WTC11 (cell line): ENCODE measurements at regions not wholly inside any gene's neighbourhood (a gene's known extent, or its start where the extent isn't known, plus 50 kb on each side); places are given as distances from the start of the nearest gene placed in this dataset.

ENCODE experiments used
- ATAC-seq: fragments of 200-7000 bp; cut with Tn5 transposase; 2 replicates; pipeline ENCODE4 v1.10.0; 2021; ENCODE audit warnings: mild to moderate bottlenecking, moderate library complexity
- CTCF ChIA-PET: fragments of 300-600 bp; sonication (Branson Sonifier 250); formaldehyde crosslinking; loops from one replicate; lab custom pipeline; 2021; ENCODE audit warnings: antibody characterized with exemption; lab: Charles Lee
- POLR2A ChIA-PET: fragments of 350-600 bp; sonication (Branson Sonifier 250); formaldehyde crosslinking; loops from one replicate; lab custom pipeline; 2021; ENCODE audit warnings: antibody characterized with exemption; lab: Charles Lee
- DNase-seq: peaks from one replicate; pipeline ENCODE4 v3.0.0; 2021; ENCODE audit warnings: low spot score
- H3K27ac Mint-ChIP-seq: 2 replicates; pipeline ENCODE4 v1.8.0; 2021; ENCODE audit warnings: mixed read lengths
- H3K27me3 Mint-ChIP-seq: 2 replicates; pipeline ENCODE4 v1.8.0; 2021; ENCODE audit warnings: low read depth, mild to moderate bottlenecking, moderate library complexity, mixed read lengths
- H3K36me3 Mint-ChIP-seq: 2 replicates; pipeline ENCODE4 v1.8.0; 2021; ENCODE audit warnings: mixed read lengths
- H3K4me1 Mint-ChIP-seq: 2 replicates; pipeline ENCODE4 v1.8.0; 2022; ENCODE audit warnings: mixed read lengths
- H3K4me3 Mint-ChIP-seq: 2 replicates; pipeline ENCODE4 v1.8.0; 2021; ENCODE audit warnings: mild to moderate bottlenecking, moderate library complexity, mixed read lengths
- H3K9me3 Mint-ChIP-seq: 2 replicates; pipeline ENCODE4 v1.8.0; 2021; ENCODE audit warnings: mixed read lengths
- ATF1 ChIP-seq: sonication (generic); formaldehyde crosslinking; IDR thresholded peaks from 2 replicates; pipeline ENCODE4 v1.8.1; 2023; ENCODE audit warnings: mild to moderate bottlenecking, moderate library complexity, missing genetic modification reagents
- CDX4 ChIP-seq: fragments of 250-450 bp; sonication (Bioruptor Pico); IDR thresholded peaks from 2 replicates; pipeline ENCODE4 v1.9.0; 2021; ENCODE audit warnings: moderate library complexity, mild to moderate bottlenecking, inconsistent platforms, borderline replicate concordance
- CREB1 ChIP-seq: sonication (generic); formaldehyde crosslinking; IDR thresholded peaks from 2 replicates; pipeline ENCODE4 v1.8.0; 2023; ENCODE audit warnings: mild to moderate bottlenecking, missing genetic modification reagents
- CTCF ChIP-seq: fragments of 200-600 bp; IDR thresholded peaks from 2 replicates; pipeline ENCODE4 v1.8.0; 2022; ENCODE audit warnings: antibody characterized with exemption
- E2F5 ChIP-seq: sonication (generic); formaldehyde crosslinking; IDR thresholded peaks from 2 replicates; pipeline ENCODE4 v1.8.1; 2022; ENCODE audit warnings: mild to moderate bottlenecking, moderate library complexity, missing genetic modification reagents
- ERG ChIP-seq: fragments of 250-450 bp; sonication (Bioruptor Pico); IDR thresholded peaks from 2 replicates; pipeline ENCODE4 v1.8.0; 2021; ENCODE audit warnings: mild to moderate bottlenecking
- FOXJ3 ChIP-seq: sonication (generic); formaldehyde crosslinking; IDR thresholded peaks from 2 replicates; pipeline ENCODE4 v1.9.0; 2021; ENCODE audit warnings: missing genetic modification reagents, mild to moderate bottlenecking, borderline replicate concordance
- FOXK1 ChIP-seq: sonication (generic); formaldehyde crosslinking; IDR thresholded peaks from 2 replicates; pipeline ENCODE4 v1.8.0; 2022; ENCODE audit warnings: mild to moderate bottlenecking, moderate library complexity, missing genetic modification reagents
- FOXP1 ChIP-seq: sonication (generic); formaldehyde crosslinking; IDR thresholded peaks from 2 replicates; pipeline ENCODE4 v1.8.0; 2022; ENCODE audit warnings: missing genetic modification reagents, mild to moderate bottlenecking, moderate library complexity, borderline replicate concordance
- FOXP4 ChIP-seq: sonication (generic); formaldehyde crosslinking; IDR thresholded peaks from 2 replicates; pipeline ENCODE4 v1.8.0; 2022; ENCODE audit warnings: mild to moderate bottlenecking, missing genetic modification reagents
- GTF2I ChIP-seq: fragments of 250-450 bp; sonication (Bioruptor Pico); conservative IDR thresholded peaks from 2 replicates; pipeline ENCODE4 v1.4.0; 2021; ENCODE audit warnings: mild to moderate bottlenecking
- MYBL2 ChIP-seq: sonication (generic); formaldehyde crosslinking; IDR thresholded peaks from 2 replicates; pipeline ENCODE4 v1.8.1; 2023; ENCODE audit warnings: mild to moderate bottlenecking, moderate library complexity, missing genetic modification reagents
- PRRX2 ChIP-seq: fragments of 250-450 bp; sonication (Bioruptor Pico); IDR thresholded peaks from 2 replicates; pipeline ENCODE4 v1.8.0; 2021; ENCODE audit warnings: mild to moderate bottlenecking
- SMAD3 ChIP-seq: sonication (generic); formaldehyde crosslinking; IDR thresholded peaks from 2 replicates; pipeline ENCODE4 v1.8.0; 2022; ENCODE audit warnings: missing genetic modification reagents, mild to moderate bottlenecking, borderline replicate concordance
- SMAD4 ChIP-seq: sonication (generic); formaldehyde crosslinking; IDR thresholded peaks from 2 replicates; pipeline ENCODE4 v1.8.0; 2022; ENCODE audit warnings: mild to moderate bottlenecking, missing genetic modification reagents
- SOX15 ChIP-seq: fragments of 250-450 bp; sonication (Bioruptor Pico); IDR thresholded peaks from 2 replicates; pipeline ENCODE4 v1.9.0; 2021; ENCODE audit warnings: mild to moderate bottlenecking
- STAT6 ChIP-seq: sonication (generic); formaldehyde crosslinking; conservative IDR thresholded peaks from 2 replicates; pipeline ENCODE4 v1.8.1; 2023; ENCODE audit warnings: mild to moderate bottlenecking, low read depth, missing genetic modification reagents, moderate library complexity
- TEAD1 ChIP-seq: sonication (generic); formaldehyde crosslinking; IDR thresholded peaks from 2 replicates; pipeline ENCODE4 v1.8.0; 2022; ENCODE audit warnings: mild to moderate bottlenecking, missing genetic modification reagents
- ZBTB21 ChIP-seq: sonication (generic); formaldehyde crosslinking; IDR thresholded peaks from 2 replicates; pipeline ENCODE4 v1.8.1; 2023; ENCODE audit warnings: mild to moderate bottlenecking, missing genetic modification reagents, borderline replicate concordance
- ZNF263 ChIP-seq: sonication (generic); formaldehyde crosslinking; IDR thresholded peaks from 2 replicates; pipeline ENCODE4 v1.8.1; 2022; ENCODE audit warnings: low read depth, mild to moderate bottlenecking, moderate library complexity, missing genetic modification reagents
- ZNF416 ChIP-seq: fragments of 250-450 bp; sonication (Bioruptor Pico); IDR thresholded peaks from 2 replicates; pipeline ENCODE4 v1.9.0; 2021; ENCODE audit warnings: mild to moderate bottlenecking, inconsistent platforms
- ZNF423 ChIP-seq: fragments of 250-450 bp; sonication (Bioruptor Pico); IDR thresholded peaks from 2 replicates; pipeline ENCODE4 v2.1.2; 2022; ENCODE audit warnings: mild to moderate bottlenecking, moderate library complexity
- ZNF512 ChIP-seq: sonication (generic); formaldehyde crosslinking; IDR thresholded peaks from 2 replicates; pipeline ENCODE4 v1.8.1; 2022; ENCODE audit warnings: missing genetic modification reagents, borderline replicate concordance

GRCh38 chr17:52546493-52546892 lies 388.0 kb upstream of the CA10 start:
- peak; percentile 30; the same call in 1 of the 2 replicates for ATAC-seq
- CTCF ChIA-PET, result no interaction called here
- no peak overlapping the region for H3K27ac Mint-ChIP-seq

GRCh38 chr17:52537421-52537820 lies 378.9 kb upstream of the CA10 start:
- POLR2A ChIA-PET, result no interaction called here
- Mint-ChIP-seq H3K4me1 (no peaks in the 10 kb centered on the region), H3K36me3 (peaks cover 25% of the 10 kb centered on the region), H3K27me3 (no peaks in the 10 kb centered on the region), H3K4me3 (no peak overlapping the region), H3K9me3 (peaks cover 57% of the 10 kb centered on the region), H3K27ac (no peak overlapping the region)
- CTCF ChIA-PET, result no interaction called here
- ATAC-seq (no peak), DNase-seq (no peak)
- TF ChIP-seq ZNF263 (CRISPR knock-in tag) (no peak), FOXP4 (no peak), SOX15 (CRISPR knock-in tag) (no peak), PRRX2 (CRISPR knock-in tag) (no peak)

More at GRCh38 chr17:52546493-52546892, 388.0 kb upstream of the CA10 start:
- H3K4me1 Mint-ChIP-seq, result peaks cover 2% of the 10 kb centered on the region; the same call in 1 of the 2 replicates
- H3K27me3 Mint-ChIP-seq, result no peaks in the 10 kb centered on the region; the same call in 1 of the 2 replicates
- H3K4me3 Mint-ChIP-seq, result no peak overlapping the region
- TF ChIP-seq E2F5 (CRISPR knock-in tag) (no peak), FOXP1 (CRISPR knock-in tag) (no peak), CREB1 (CRISPR knock-in tag) (no peak), ATF1 (CRISPR knock-in tag) (no peak), ZBTB21 (CRISPR knock-in tag) (no peak), ZNF512 (no peak), ERG (no peak), GTF2I (CRISPR knock-in tag) (no peak), CDX4 (no peak)
- peaks cover 62% of the 10 kb centered on the region for H3K9me3 Mint-ChIP-seq
- POLR2A ChIA-PET, result no interaction called here
- no peak for DNase-seq
- peaks cover 26% of the 10 kb centered on the region for H3K36me3 Mint-ChIP-seq

GRCh38 chr17:52536489-52536888 lies 378.0 kb upstream of the CA10 start:
- CTCF ChIA-PET, result no interaction called here
- peaks cover 22% of the 10 kb centered on the region for H3K36me3 Mint-ChIP-seq
- no peaks in the 10 kb centered on the region for H3K4me1 Mint-ChIP-seq
- no peak overlapping the region for H3K4me3 Mint-ChIP-seq
- peaks cover 54% of the 10 kb centered on the region for H3K9me3 Mint-ChIP-seq
- H3K27me3 Mint-ChIP-seq, result no peaks in the 10 kb centered on the region
- POLR2A ChIA-PET, result no interaction called here
- DNase-seq (no peak), ATAC-seq (no peak)
- no peak overlapping the region for H3K27ac Mint-ChIP-seq
- TF ChIP-seq FOXK1, result no peak
- no peak for TF ChIP-seq ZNF416 (CRISPR knock-in tag)
- no peak for TF ChIP-seq STAT6 (CRISPR knock-in tag)
- no peak for TF ChIP-seq SMAD4 (CRISPR knock-in tag)
- no peak for TF ChIP-seq FOXJ3
- TF ChIP-seq MYBL2 (CRISPR knock-in tag), result no peak
- no peak for TF ChIP-seq ZNF423 (CRISPR knock-in tag)
- TF ChIP-seq SMAD3 (CRISPR knock-in tag), result no peak
- no peak for TF ChIP-seq FOXP1 (CRISPR knock-in tag)
- TF ChIP-seq CTCF, result no peak
- no peak for TF ChIP-seq TEAD1 (CRISPR knock-in tag)
